ENCODE measurements at regions not wholly inside any gene's neighbourhood (a gene's known extent, or its start where the extent isn't known, plus 50 kb on each side); places are given as distances from the start of the nearest gene placed in this dataset.

- POLR2A ChIA-PET = no interaction called here
- intact Hi-C loops (cut with micrococcal nuclease; ENCODE audit: unreplicated experiment) (no loop called here), in situ Hi-C loops (cut with HindIII; ENCODE audit: low pct_unique_long_range_greater_than_20kb, low sequenced_read_pairs) (no loop called here)
- H3K36me3 ChIP-seq (ENCODE audit: control insufficient read depth, insufficient read depth, low read length) = no peaks in the 10 kb centered on the region
- no peaks in the 10 kb centered on the region for H3K9me3 ChIP-seq (ENCODE audit: control insufficient read depth, insufficient read depth, low read depth, low read length)
- no peak overlapping the region for H3K27ac ChIP-seq (ENCODE audit: low read length)
- no TSS peak for BruUV-seq (replicated peaks)
- CTCF ChIA-PET = no interaction called here
- ATAC-seq (no peak), DNase-seq (ENCODE audit: low read depth, low spot score) (no peak)
- no peaks in the 10 kb centered on the region for H3K4me1 ChIP-seq (ENCODE audit: control insufficient read depth, insufficient read depth, low read length)
- H3K4me3 ChIP-seq (ENCODE audit: low read depth in 2 of 2, low read length in 2 of 2) = no peak overlapping the region
- no peaks in the 10 kb centered on the region for H3K27me3 ChIP-seq (ENCODE audit: control insufficient read depth, insufficient read depth, low read length)
- TF ChIP-seq SIN3A (IDR thresholded peaks at IDR 0.05; ENCODE audit: borderline replicate concordance, insufficient read depth, low read depth, low read length) = no peak
These were observed 306.5 kb upstream of the NR5A2 start for GRCh38 chr1:199721001-199721400.

- no peak for ATAC-seq
- Histone ChIP-seq H3K4me1 (ENCODE audit: control insufficient read depth, insufficient read depth, low read length) (no peaks in the 10 kb centered on the region), H3K27me3 (ENCODE audit: control insufficient read depth, insufficient read depth, low read length) (no peaks in the 10 kb centered on the region), H3K9me3 (ENCODE audit: control insufficient read depth, insufficient read depth, low read depth, low read length) (no peaks in the 10 kb centered on the region), H3K36me3 (ENCODE audit: control insufficient read depth, insufficient read depth, low read length) (no peaks in the 10 kb centered on the region), H3K27ac (ENCODE audit: low read length) (no peak overlapping the region), H3K4me3 (ENCODE audit: low read depth in 2 of 2, low read length in 2 of 2) (no peak overlapping the region)
- ChIA-PET CTCF (no interaction called here), POLR2A (no interaction called here)
- intact Hi-C loops (cut with micrococcal nuclease; ENCODE audit: unreplicated experiment) (no loop called here), in situ Hi-C loops (cut with HindIII; ENCODE audit: low pct_unique_long_range_greater_than_20kb, low sequenced_read_pairs) (no loop called here)
- no peak for DNase-seq (ENCODE audit: low read depth, low spot score)
- TF ChIP-seq SIN3A (IDR thresholded peaks at IDR 0.05; ENCODE audit: borderline replicate concordance, insufficient read depth, low read depth, low read length) = no peak
- no peak for TF ChIP-seq REST (IDR thresholded peaks at IDR 0.05; ENCODE audit: insufficient read depth in 1 of 2, low read depth in 2 of 2, low read length in 1 of 2)
- no peak for TF ChIP-seq TCF7L2 (IDR thresholded peaks at IDR 0.05; ENCODE audit: low read depth, low read length)
- TF ChIP-seq POLR2AphosphoS5 (IDR thresholded peaks at IDR 0.05; ENCODE audit: low read depth, low read length) = no peak
- no peak for TF ChIP-seq CTCF (IDR thresholded peaks at IDR 0.05)
- BruUV-seq (replicated peaks) = no TSS peak
These were observed 304.1 kb upstream of the NR5A2 start for GRCh38 chr1:199723250-199723956.

GRCh38 chr1:199724049-199724448, 303.5 kb upstream of the NR5A2 start:
- CTCF ChIA-PET = no interaction called here
- H3K36me3 ChIP-seq (ENCODE audit: control insufficient read depth, insufficient read depth, low read length) = no peaks in the 10 kb centered on the region
- no peak overlapping the region for H3K4me3 ChIP-seq (ENCODE audit: low read depth in 2 of 2, low read length in 2 of 2)
- in situ Hi-C loops (cut with HindIII; ENCODE audit: low pct_unique_long_range_greater_than_20kb, low sequenced_read_pairs) = no loop called here
- ATAC-seq (no peak), DNase-seq (ENCODE audit: low read depth, low spot score) (no peak)
- no peaks in the 10 kb centered on the region for H3K27me3 ChIP-seq (ENCODE audit: control insufficient read depth, insufficient read depth, low read length)
- intact Hi-C loops (cut with micrococcal nuclease; ENCODE audit: unreplicated experiment) = no loop called here
- no peaks in the 10 kb centered on the region for H3K4me1 ChIP-seq (ENCODE audit: control insufficient read depth, insufficient read depth, low read length)
- BruUV-seq (replicated peaks) = no TSS peak
- POLR2A ChIA-PET = no interaction called here
- no peaks in the 10 kb centered on the region for H3K9me3 ChIP-seq (ENCODE audit: control insufficient read depth, insufficient read depth, low read depth, low read length)
- H3K27ac ChIP-seq (ENCODE audit: low read length) = no peak overlapping the region
- TF ChIP-seq SIN3A (IDR thresholded peaks at IDR 0.05; ENCODE audit: borderline replicate concordance, insufficient read depth, low read depth, low read length) = no peak
- TF ChIP-seq REST (IDR thresholded peaks at IDR 0.05; ENCODE audit: insufficient read depth in 1 of 2, low read depth in 2 of 2, low read length in 1 of 2) = no peak
- TF ChIP-seq TCF7L2 (IDR thresholded peaks at IDR 0.05; ENCODE audit: low read depth, low read length) = no peak
- TF ChIP-seq POLR2AphosphoS5 (IDR thresholded peaks at IDR 0.05; ENCODE audit: low read depth, low read length) = no peak
- TF ChIP-seq CTCF (IDR thresholded peaks at IDR 0.05) = no peak
